AG08395 (cell line): ENCODE measurements at regions not wholly inside any gene's neighbourhood (a gene's known extent, or its start where the extent isn't known, plus 50 kb on each side); places are given as distances from the start of the nearest gene placed in this dataset.

Source experiments
- DNase-seq: peaks from one replicate; pipeline ENCODE4 v3.0.0; 2012; ENCODE audit warnings: mixed read lengths, low spot score

DNA sequence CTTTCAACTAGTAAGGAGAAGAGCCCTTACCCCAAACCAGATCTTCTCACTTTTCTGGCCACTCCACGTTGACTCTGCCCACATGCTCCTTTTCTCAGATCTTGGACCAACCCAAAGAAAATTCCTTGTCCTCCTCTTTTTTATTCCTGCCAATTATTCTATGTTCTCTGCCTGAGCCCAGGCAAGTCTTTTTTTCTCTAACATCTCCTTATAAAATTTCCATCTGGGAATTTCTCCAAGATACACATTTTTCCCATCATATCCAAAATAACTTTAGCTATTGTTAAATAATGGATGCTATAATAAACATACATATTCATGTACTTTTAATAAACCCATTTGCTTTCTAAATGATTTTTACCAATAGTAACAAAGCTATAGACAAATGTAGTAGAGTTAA lies 726.0 kb upstream of the ZNF385D start:
- no peak for DNase-seq

DNA sequence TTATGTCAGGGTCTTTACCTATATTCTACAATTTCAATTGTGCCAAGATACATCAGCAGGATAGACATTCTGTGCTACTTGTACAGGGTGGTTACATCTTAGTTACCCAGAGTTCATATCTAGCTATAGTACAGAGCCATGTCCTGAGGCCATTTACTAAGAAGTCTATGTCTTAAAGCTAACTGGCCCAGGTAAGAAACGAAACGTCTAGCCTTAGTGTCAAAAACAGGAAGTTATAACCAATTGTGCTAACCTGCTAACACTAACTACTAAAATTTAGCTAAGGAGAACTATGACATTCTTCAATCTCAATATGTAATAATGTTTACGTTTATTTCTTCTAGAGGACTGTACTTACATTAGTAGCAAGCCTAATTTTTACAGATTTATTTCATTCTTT lies 717.2 kb upstream of the UBE2E2 start:
- no peak for DNase-seq

DNA sequence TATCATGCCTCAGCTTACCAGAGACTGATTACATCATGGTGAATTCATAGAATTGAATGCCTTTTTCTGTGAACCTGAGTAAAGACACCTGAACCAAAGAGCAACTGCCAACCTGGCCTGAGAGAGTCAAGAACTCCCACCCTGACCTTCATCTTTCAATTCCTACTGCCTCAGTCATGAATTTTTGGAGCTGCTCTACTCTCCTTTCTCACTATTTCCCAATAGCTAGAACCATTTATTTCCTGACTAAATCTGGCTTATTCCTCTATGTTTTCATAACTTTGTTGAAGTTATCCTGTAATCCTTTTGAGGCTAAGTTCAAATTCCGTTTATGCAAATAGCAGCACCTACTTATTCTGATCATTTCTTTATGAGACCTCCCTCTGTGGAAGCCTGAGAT lies 712.4 kb upstream of the UBE2E2 start:
- DNase-seq: no peak

DNA sequence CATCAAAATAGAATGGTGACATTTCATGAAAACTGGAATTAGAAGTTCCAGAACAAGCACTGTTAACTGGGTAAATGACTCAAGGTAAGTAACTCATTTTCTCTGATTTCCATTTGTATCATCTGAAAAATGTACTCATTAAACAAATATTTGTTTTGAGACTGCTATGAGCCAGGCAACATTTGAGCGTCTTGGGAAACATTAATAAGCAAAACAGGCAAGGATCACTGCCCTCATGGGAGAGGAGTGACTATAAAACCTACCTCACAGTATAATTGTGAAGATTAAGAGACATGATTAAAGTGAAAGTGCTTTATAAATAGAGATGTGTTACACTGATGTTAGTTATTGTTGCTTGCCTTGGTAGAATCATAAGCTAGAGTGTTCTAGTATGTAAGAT lies 711.8 kb upstream of the UBE2E2 start:
- no peak for DNase-seq

DNA sequence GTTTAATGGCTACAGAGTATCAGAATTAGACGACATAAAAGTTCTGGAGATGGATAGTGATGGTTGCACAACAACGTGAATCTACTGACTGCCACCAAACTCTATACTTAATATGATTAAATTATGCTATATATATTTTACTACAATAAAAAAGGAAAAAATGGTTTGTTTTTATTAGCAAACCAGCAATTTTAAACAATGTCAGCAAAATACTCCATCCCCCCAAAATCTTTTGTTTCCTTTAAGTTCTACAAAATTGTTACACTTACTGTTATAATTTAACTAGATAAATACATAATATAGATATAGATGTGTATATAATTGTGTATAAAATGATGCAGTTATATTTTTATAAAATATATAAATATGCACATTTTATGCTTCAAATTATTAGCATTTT lies 710.8 kb upstream of the UBE2E2 start:
- DNase-seq: no peak

DNA sequence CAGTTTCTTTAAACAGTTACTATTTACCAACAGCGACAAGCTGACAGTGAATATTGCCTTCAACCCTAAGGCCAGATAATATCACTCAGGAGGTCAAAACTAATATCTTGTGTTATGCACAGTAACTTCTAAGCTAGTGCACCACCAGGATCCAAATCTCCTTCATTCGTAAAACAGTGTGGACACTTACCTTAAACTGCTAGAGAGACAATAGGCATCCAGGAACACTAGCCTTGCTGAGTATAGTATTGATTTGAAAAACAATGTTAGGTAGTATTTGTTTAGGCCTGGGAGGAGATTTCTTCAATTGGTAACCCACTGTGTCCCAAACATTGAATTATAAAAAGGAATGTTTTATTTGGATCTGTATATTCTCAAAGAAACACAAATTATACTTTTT lies 707.9 kb upstream of the UBE2E2 start:
- no peak for DNase-seq

DNA sequence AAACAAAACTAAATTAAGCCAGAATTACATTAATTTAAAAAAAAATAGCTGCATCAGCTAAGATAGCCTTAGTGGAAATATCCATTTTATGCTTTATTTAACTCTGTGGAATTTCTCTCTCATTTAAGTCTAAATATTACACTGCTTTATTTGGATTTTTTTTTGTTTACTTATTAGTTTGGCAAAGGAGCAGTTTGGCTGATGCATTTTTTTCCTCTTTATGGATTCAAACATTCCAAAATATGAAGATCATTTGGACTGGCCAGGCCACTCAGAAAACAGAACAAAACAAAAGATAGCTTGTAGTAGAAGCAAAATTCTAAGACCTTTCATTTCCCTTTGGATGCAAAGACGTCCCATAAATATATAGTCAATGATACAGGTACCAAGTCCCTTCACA lies 707.3 kb upstream of the UBE2E2 start:
- peak; percentile 8 for DNase-seq

DNA sequence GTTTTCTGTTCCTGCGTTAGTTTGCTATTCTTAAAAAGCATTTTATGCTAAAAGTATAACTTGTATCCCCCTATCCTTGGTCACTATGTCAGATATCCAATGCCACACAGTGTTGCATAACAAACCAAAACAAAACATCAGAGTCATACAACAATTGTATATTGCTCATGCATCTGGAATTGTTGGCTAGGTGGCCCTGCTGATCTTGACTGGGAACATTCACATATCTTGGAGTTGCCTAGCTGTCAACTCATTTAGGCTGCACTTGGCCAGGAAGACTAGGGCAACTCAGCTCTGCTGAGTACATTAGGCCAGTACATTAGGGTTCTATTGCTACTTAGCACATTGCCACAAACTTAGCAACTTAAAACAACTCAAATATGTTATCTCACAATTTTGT lies 706.5 kb upstream of the UBE2E2 start:
- DNase-seq: peak; percentile 25

DNA sequence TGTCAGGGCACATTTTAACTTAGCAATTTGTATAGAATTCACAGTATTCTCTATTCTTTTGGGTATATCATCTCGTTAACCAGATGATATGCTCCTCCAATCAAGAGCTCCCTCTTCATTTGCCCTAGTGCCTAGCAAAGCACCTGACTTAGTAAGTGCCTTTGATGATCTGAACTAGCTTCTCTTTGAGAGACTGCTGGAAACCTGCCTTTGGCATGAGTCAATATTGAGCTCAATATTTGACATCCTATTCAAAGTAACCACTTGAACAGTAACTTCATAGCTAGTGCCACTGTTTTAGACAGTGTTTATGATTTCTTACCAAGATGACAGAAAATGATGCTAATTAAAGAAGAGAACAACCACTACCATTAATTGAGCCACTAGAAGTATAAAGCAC lies 696.3 kb upstream of the UBE2E2 start:
- DNase-seq: no peak

DNA sequence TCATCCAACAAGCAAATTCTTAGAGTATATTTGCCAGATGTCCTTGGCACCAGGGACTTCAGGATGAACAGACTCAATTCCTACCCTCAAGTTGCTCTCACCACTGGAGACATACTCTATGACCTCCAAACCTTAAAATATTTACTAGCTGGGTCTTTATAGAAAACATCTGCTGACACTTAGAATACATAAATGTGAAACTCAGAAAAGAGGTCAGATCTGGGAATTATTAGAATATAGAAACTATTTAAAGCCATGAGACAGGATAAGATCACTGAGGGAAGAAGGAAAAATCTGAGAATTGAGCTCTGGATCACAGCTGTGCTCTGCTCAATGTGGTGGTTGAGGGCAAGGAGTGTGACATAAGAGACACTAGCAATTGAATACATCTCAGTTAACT lies 695.4 kb upstream of the UBE2E2 start:
- DNase-seq: no peak

DNA sequence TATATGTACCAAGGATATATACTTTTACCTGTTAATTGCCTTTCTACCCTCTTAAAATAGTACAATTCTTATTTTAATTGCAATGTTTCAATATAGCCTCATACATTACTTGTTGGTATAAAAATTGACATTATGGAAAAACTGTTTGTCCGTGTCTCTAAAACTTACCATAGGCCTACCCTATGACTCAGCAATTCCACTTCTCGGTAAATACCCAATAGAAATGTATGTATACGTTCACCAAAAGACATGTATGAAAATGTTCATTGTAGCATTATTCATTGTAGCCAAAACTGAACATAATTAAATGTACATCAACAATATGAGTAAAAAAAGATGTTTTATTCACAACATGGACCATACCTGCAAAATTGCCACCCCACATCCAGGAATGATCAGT lies 679.2 kb upstream of the UBE2E2 start:
- DNase-seq: no peak

DNA sequence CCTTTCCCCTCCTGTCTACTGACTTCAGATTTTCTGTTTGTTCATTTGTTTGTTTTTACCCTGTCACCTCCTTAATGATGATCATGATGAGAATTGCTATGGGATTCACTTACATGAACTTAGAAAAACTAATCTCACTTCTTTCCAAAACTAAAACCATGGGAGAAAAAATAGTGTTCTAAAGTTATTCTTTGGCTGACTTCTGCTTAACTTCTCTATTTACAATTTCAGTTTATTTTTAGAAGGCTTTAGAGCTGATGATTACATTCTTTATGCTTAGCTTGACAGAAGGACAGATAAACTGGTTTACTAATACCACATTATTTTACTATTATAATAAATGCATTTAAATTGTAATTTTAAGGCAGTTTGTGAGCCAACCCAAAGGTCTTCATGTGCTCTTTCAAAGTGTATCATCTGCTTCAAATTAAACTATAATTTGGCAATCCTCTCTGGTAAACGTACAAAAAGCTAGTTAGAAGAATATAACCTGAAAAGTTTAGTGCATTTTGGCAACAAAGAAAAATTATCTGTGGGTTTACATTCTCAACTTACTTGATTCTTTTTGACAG lies 676.8 kb upstream of the UBE2E2 start:
- no peak for DNase-seq

DNA sequence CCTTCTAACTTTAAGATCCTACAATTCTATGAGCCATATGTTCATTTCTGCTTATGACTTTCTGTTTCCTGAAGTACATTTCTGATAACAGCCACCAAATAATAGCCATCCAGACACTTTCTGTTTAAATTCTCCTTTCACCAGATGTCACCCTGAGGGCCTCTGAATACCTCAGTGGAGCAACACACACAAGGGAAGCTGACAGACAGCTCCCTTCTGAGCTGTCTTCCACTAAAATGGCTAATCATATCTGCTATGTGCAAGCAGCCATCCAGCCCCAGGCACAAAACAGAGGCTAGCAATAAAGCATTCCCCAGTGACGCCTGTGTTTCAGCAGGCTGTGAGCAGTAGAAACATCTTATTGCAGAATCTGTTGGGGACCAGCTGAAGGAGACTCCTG lies 666.6 kb upstream of the UBE2E2 start:
- DNase-seq: no peak

DNA sequence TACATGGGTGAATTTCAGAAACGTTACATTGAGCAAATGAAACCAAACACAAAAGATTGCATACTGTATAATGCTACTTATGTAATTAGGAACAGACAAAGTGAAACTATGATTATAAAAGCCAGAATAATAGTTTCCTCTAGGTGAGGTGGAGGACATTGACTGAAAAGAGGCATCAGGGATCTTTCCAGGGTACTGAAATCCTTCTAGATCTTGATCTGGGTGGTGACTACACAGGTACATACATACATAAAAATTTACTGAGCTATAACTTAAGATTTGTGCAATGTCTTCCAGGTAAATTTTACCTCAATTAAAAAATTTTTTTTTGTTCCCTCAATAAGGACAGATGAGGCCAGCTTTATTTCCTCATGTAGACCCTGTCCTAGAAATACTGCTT lies 665.6 kb upstream of the UBE2E2 start:
- DNase-seq: no peak

DNA sequence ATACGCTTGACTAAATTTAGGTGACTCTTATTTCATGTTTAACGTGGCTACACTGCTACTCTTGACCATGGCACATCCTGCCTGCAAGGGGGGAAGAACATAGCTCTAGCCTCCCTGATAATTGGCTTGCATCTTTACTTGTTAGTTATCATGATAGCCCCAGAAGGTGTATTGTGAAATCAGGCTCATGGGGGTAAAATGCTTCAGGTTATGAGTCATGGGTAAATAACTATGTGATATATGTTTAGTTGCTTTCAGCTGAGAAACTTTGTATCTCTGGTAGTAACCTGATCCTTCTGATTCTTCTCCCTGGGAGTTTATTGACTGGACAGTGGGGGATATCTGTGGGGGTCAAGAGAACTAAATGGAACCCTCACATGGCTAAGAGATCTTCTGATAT lies 660.8 kb upstream of the UBE2E2 start:
- DNase-seq: no peak

DNA sequence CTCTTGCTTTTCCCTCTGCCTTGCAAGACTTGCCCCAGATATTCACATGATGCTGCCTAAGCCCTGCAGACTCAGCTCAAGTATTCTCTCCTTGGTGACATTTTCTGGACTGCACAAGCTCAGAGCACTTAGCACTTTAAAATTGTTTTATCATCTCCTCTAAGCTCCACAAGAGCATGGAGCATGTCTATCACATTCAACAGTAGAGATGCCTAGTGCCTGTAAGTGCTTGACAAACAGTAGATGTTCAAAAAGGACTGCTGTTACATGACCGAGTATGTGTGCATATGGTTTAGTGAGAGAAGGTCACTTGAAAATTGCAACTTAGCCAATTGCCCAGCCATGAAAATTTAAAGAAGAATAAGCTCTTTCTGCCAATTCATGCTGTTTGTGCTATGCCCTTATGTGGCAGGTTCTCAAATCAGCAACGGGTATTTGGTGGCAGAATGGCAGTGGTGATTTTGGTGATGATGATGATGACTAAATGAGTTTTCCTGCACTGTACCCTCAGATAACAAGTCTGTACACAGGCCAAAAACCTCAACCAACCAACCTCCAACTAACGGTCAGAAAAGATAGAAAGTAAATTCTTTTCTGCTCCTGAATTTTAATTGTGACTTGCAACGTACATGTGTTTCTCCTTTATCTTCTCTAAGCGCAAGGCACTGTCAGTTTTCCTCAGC lies 647.2 kb upstream of the UBE2E2 start:
- no peak for DNase-seq

DNA sequence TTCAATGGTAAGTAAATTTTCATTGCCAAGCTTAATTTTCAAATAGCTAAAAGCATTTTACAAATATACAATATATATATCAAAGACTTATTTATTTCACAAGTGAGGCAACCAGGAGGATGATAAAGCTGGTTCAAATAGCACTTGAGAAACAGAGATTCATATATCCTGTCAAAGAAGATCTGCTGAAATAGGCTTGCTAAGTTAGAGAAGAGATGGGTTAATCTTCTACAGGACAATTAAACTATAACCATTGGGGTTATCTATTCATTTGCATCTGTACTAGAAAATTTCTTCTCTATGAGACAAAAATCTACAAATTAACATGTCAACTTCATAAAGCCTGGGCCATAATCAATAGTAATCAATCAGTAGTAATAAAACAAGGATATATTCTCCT lies 637.7 kb upstream of the UBE2E2 start:
- no peak for DNase-seq

DNA sequence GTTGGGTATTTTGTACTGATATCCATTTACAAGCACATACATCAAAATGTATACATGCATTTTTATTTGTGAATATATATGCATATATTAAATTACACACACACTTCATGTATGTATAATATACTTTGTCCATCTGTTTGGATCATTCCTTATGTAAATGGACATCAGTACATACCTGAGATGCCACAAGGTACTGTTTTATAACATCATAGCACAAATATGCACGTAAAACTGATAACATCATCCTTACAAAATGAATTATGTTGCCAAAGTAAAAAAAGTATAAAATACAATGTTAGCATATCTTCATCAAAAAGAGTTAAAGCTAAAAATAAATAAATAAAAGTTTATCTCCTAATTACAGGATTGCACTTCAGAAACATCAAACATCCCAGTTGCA lies 634.8 kb upstream of the UBE2E2 start:
- DNase-seq: no peak

DNA sequence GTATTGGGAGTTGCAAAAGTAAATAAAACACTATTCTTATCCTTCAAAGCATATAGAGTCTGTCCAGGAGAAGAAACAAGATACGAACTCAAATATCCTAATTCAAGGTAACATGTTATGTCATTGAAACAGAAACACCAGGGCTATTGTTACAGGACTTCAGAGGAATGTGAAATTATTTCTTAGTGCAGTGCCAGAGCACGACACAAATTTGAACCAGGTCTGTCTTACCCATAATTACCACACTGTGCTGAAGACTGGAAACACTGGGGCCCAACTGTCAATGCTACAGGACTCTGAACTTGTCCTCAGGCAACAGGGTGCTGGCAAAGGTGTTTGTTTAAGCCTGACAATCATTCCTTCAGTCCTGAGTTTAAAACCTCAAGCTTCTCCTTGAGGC lies 633.6 kb upstream of the UBE2E2 start:
- no peak for DNase-seq

DNA sequence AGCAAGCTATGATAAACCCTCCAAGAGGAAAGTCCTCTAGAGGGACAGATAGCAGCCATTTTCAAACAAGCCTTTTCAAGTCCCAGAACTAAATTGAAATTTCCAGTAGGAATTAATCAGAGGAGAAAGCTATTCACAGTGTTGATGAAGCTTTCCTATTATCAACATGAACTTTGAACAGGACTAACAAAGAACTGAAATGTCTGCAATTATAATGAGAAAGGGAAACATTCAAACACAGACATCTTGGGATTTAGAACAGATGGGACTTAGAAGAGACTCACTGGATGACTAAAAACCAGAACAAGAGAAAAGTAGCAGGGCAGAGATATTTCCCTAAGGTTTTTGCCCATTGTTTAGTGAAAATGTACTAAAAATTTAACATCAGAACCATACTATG lies 622.1 kb upstream of the UBE2E2 start:
- no peak for DNase-seq

DNA sequence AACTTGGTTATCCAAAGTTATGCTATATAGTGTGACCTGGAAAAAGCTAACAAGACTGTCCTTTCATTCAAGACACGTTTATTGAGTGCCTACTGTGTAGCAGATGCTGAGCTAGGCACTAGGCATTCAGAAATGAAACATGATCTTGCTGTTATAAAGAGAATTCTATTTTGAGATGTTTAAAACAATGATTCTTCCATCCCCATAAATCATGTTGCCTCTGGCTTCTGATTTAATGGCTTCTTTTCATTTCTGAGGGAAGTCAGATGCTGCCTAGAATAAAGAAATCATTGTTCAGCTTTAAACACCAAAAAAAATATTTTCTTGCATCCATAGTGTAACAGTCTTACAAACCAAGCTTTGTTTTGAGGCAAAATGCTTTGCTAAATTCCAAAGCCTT lies 620.9 kb upstream of the UBE2E2 start:
- DNase-seq: no peak

DNA sequence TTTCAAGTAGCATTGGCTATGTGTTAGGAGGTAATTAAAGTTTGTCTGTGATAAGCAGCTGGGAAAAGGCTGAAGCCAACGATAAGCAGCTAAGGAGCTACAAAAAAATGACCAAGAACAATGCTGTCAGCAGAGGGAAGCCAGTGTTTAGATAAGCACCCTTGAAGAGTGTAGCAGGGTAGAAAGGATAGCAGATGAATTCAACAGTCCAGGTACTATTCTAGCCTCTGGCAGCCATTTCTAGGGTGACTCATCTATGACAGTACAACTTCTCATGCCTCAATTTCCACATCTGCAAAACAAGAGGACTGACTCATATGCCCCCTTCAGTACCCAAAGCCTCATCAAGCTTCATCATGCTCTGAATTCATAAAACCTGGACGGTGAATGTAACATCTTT lies 617.6 kb upstream of the UBE2E2 start:
- DNase-seq: peak; percentile 12

DNA sequence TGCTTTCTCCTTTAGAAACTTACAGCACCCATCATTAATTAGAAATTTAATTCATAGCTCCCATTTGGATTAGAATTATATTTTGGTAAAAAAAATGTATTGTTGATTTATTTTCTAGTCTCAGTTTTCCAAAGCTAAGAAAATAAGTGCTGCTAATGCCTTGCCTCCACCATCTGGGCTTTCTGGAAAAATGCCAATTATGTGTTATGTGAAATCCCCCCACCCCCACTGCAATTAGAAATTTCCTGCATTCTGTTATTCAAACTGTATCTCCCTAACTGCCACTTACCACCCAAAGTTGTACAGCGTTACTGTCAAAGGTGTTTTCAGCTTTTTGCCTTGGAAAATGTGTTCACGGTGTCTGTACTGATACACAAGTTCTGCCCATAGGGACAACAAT lies 617.2 kb upstream of the UBE2E2 start:
- no peak for DNase-seq

DNA sequence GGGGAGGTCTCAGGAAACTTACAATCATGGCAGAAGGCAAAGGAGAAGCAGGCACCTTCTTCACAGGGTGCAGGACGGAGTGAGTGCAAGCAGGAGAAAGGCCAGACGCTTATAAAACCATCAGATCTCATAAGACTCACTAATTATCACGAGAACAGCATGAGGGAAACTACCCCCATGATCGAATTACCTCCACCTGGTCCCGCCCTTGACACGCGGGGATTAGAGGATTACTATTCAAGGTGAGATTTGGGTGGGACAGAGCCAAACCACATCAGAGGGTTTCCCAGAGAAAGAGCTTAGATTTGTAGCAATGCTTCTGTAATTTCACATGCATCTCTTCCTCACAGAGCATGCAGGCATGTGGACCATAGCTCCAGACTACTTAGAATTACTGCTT lies 615.7 kb upstream of the UBE2E2 start:
- DNase-seq: no peak

DNA sequence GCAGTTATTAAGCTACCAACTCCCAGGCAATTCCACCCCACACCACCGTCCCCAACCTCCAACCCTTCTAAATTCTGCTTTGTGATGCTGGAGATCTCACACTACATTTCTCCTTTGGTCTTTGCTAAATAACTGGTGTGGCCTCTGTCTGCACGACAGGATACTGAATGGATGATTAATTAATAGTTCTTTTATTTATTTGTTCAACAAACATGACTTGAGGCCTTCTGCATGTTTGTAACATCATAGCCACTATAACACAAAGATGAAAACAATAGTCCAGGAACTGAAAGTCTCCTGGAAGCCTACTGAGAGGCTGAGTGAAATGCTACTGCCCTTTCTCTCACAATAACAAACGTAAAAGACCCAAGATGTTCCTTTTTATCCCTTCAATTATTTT lies 609.5 kb upstream of the UBE2E2 start:
- no peak for DNase-seq
